ENCODE measurements at regions not wholly inside any gene's neighbourhood (a gene's known extent, or its start where the extent isn't known, plus 50 kb on each side); places are given as distances from the start of the nearest gene placed in this dataset.

DNA sequence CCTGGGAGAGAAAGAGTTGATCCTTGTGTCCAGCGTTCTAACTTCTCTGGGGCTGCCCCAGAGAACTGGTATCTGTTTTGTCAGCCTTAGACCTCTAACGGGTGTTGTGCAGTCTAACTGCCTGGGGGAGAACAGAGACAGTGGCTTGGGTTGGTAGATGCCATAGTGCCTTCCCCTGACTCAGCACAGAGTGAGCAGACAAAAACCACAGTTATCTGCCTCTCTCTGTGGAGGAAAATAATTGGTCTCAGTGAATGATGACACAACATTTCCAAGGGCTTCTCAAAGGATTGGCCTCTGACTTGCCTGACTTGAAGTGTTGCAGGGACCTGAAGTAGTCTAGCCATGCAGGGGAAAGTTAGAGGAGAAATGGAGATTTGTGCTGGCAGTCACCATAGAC lies 226.2 kb upstream of the MAN1A1 start:
- Histone ChIP-seq H3K27me3 (ENCODE audit: control insufficient read depth, insufficient read depth, low read length) (no peaks in the 10 kb centered on the region), H3K4me3 (ENCODE audit: low read length) (no peak overlapping the region), H3K9me3 (replicated peaks; ENCODE audit: control insufficient read depth, low read depth, low read length) (peaks cover 4% of the 10 kb centered on the region), H3K36me3 (ENCODE audit: control insufficient read depth, insufficient read depth, low read length) (no peaks in the 10 kb centered on the region), H3K4me1 (ENCODE audit: control insufficient read depth, insufficient read depth, low read length) (no peaks in the 10 kb centered on the region), H3K27ac (ENCODE audit: low read length) (no peak overlapping the region)
- WGBS (ENCODE audit: insufficient coverage), result no CpG with 5 or more reads among the region's 2 CpGs
- no peak for DNase-seq

DNA sequence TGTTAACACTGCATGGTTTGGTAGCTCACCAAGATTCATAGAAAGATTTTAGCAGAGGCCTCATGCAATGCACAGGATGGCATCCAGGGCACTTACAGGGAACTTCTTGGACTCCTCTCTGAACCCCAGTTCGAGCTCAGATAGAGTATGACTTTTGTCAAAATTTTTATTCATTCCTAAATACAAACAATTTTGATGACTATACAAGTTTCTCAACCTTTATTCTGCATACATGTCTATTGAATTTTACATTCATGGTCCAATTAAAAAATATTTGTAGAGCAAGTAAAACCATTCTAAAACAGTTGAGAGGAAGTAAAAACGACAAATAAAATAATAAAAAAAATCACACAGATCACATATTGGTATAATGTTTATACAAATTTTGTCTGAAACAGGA lies 219.0 kb upstream of the MAN1A1 start:
- no peak overlapping the region for H3K4me3 ChIP-seq (ENCODE audit: low read length)
- no peaks in the 10 kb centered on the region for H3K27me3 ChIP-seq (ENCODE audit: control insufficient read depth, insufficient read depth, low read length)
- WGBS (ENCODE audit: insufficient coverage), result no CpG with 5 or more reads among the region's 2 CpGs
- no peaks in the 10 kb centered on the region for H3K9me3 ChIP-seq (replicated peaks; ENCODE audit: control insufficient read depth, low read depth, low read length)
- no peaks in the 10 kb centered on the region for H3K36me3 ChIP-seq (ENCODE audit: control insufficient read depth, insufficient read depth, low read length)
- no peak for DNase-seq
- no peak overlapping the region for H3K27ac ChIP-seq (ENCODE audit: low read length)
- no peaks in the 10 kb centered on the region for H3K4me1 ChIP-seq (ENCODE audit: control insufficient read depth, insufficient read depth, low read length)

DNA sequence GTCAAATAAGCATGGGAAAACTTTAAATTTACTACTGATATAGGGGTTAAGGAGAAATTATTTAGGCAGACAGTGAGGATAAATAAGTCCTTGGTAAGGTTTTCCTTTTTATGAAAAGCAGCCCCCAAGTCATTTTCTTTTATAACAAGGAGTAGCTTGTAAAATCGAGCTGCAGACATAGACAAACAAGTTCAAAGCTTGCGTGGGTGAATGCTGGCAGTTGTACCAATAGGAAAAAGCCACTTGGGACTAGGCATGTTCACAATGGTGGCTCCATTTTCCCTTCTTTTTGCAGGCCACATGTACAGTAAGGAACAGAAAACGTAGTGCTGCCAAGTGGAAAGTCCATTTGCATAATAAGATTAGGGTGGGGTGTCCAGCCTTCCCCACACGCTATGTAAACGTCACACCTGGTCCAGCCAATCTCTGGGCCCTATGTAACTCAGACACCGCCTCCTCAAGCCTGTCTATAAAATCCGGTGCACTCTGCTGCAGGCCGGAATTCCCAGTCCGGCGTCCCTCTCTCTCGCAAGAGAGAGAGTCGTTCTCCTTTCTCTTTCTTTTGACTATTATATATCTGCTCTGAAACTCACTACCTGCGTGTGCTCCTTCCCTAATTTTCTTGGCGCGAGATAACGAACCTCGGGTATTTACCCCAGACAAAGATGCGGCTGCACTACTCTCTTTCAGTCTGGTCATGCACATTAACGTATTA lies 217.1 kb upstream of the MAN1A1 start:
- no peak for DNase-seq
- no peaks in the 10 kb centered on the region for H3K9me3 ChIP-seq (replicated peaks; ENCODE audit: control insufficient read depth, low read depth, low read length)
- no peaks in the 10 kb centered on the region for H3K36me3 ChIP-seq (ENCODE audit: control insufficient read depth, insufficient read depth, low read length)
- no peaks in the 10 kb centered on the region for H3K27me3 ChIP-seq (ENCODE audit: control insufficient read depth, insufficient read depth, low read length)
- H3K27ac ChIP-seq (ENCODE audit: low read length), result no peak overlapping the region
- H3K4me1 ChIP-seq (ENCODE audit: control insufficient read depth, insufficient read depth, low read length), result no peaks in the 10 kb centered on the region
- 91% methylated on average over 17 of the region's 19 CpGs for WGBS (ENCODE audit: insufficient coverage)
- no peak overlapping the region for H3K4me3 ChIP-seq (ENCODE audit: low read length)

DNA sequence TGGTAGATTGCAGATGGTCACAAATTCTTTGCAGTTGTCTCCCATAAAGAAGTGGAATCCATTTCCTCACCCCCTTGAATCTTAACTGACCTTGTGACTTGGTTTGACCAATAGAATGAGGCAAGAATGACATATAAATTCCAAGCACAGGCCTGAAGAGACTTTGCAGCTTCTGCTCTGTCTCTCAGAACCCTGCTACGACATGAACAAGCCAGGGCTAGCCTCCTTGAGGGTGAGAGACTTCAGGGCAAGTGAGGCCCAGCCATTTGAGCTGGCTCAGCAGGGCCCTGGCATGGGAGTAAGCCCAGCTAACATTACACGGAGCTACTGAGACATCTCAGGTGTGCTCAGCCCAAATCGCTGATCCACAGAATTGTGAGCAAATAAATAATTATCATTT lies 216.3 kb upstream of the MAN1A1 start:
- H3K27ac ChIP-seq (ENCODE audit: low read length), result no peak overlapping the region
- no peak overlapping the region for H3K4me3 ChIP-seq (ENCODE audit: low read length)
- DNase-seq, result no peak
- H3K4me1 ChIP-seq (ENCODE audit: control insufficient read depth, insufficient read depth, low read length), result no peaks in the 10 kb centered on the region
- no peaks in the 10 kb centered on the region for H3K36me3 ChIP-seq (ENCODE audit: control insufficient read depth, insufficient read depth, low read length)
- WGBS (ENCODE audit: insufficient coverage), result 83% methylated on average over 1 of the region's 3 CpGs
- H3K9me3 ChIP-seq (replicated peaks; ENCODE audit: control insufficient read depth, low read depth, low read length), result no peaks in the 10 kb centered on the region
- no peaks in the 10 kb centered on the region for H3K27me3 ChIP-seq (ENCODE audit: control insufficient read depth, insufficient read depth, low read length)

DNA sequence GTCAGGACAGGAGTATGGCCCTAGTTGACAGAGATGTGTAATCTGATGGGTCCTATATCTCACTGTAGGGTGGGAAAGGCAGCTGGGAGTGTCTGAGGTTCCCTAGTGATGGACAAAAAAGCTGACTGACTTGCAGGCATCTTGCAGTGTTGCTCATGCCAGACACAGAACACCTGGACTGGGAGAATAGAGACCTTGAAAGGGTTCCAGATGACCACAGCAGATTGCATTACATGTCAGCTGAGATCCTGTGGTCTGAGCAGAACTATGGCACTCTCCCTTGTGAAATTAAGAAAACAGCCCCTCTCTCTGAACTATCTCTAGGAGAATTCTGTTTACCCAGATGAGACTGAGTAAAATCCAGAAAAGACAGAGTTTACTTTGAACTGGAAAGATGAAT lies 212.6 kb upstream of the MAN1A1 start:
- no peaks in the 10 kb centered on the region for H3K4me1 ChIP-seq (ENCODE audit: control insufficient read depth, insufficient read depth, low read length)

DNA sequence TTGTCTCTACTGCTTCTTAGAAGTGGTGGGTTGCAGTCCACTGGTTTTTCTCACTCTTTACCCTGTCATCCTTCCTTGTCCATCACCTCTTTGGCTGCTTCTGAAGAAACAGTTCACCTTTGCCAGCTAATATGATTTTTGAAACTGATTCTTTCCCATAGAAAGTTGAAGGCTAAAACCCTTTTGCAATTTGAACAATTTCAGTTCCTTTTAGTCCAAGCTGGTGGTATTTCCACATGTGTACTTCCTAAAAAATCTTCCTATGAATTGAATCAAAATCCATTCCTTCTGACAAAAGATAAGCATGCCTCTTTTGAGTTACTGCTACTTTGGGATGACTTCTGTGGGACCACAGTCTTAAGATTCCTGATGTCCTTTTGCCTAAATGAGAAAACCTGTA lies 210.0 kb upstream of the MAN1A1 start:
- no peak overlapping the region for H3K27ac ChIP-seq (ENCODE audit: low read length)
- no peaks in the 10 kb centered on the region for H3K9me3 ChIP-seq (replicated peaks; ENCODE audit: control insufficient read depth, low read depth, low read length)
- H3K36me3 ChIP-seq (ENCODE audit: control insufficient read depth, insufficient read depth, low read length), result no peaks in the 10 kb centered on the region
- H3K27me3 ChIP-seq (ENCODE audit: control insufficient read depth, insufficient read depth, low read length), result no peaks in the 10 kb centered on the region
- no peaks in the 10 kb centered on the region for H3K4me1 ChIP-seq (ENCODE audit: control insufficient read depth, insufficient read depth, low read length)
- no peak overlapping the region for H3K4me3 ChIP-seq (ENCODE audit: low read length)
- DNase-seq, result peak; percentile 11

More for the DNA sequence above, 212.6 kb upstream of the MAN1A1 start:
- Histone ChIP-seq H3K27me3 (ENCODE audit: control insufficient read depth, insufficient read depth, low read length) (no peaks in the 10 kb centered on the region), H3K9me3 (replicated peaks; ENCODE audit: control insufficient read depth, low read depth, low read length) (no peaks in the 10 kb centered on the region), H3K4me3 (ENCODE audit: low read length) (no peak overlapping the region), H3K27ac (ENCODE audit: low read length) (no peak overlapping the region), H3K36me3 (ENCODE audit: control insufficient read depth, insufficient read depth, low read length) (no peaks in the 10 kb centered on the region)
- no peak for DNase-seq

DNA sequence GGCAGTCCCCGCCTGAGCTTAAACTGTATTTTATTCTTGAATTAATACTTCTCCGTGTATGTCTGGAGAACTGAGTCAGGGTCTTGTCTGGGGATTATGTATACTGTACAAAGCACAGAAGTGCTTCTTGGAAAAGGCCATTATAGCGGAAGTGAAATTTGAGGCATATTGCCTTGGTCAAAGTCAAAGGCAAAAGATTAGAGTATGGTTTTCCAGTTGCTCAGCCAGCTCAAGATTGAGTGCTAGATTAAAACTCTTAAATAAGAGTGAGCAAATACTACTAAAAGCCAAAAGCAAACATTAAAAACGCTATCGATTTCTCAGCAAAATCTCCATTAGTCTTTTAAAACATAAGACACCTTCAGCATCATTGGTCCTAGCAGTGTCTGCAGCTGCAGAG lies 207.7 kb upstream of the MAN1A1 start:
- no peak for DNase-seq
- 100% methylated on average over 1 of the region's 5 CpGs for WGBS (ENCODE audit: insufficient coverage)
- Histone ChIP-seq H3K4me1 (ENCODE audit: control insufficient read depth, insufficient read depth, low read length) (no peaks in the 10 kb centered on the region), H3K27me3 (ENCODE audit: control insufficient read depth, insufficient read depth, low read length) (no peaks in the 10 kb centered on the region), H3K9me3 (replicated peaks; ENCODE audit: control insufficient read depth, low read depth, low read length) (no peaks in the 10 kb centered on the region), H3K4me3 (ENCODE audit: low read length) (no peak overlapping the region), H3K36me3 (ENCODE audit: control insufficient read depth, insufficient read depth, low read length) (no peaks in the 10 kb centered on the region), H3K27ac (ENCODE audit: low read length) (no peak overlapping the region)

DNA sequence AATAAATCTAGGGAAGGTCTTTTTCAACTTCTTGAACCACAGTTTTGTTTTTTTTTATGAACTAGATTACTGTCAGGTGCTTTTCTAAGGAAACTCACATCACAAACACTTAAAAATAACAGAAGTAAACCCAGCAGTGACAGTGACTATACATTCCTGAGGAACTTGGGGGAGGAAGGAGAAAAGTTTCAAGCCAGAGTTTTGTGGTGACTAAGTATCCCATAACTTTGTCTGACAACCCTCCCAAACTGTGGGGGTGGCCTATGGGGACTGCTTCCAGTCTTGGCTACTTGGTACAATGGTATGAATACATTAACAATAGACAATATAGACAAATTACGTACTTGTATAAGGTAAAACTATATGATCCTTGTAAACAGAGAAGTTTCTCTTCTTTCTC lies 202.5 kb upstream of the MAN1A1 start:
- H3K27ac ChIP-seq (ENCODE audit: low read length), result no peak overlapping the region
- no peaks in the 10 kb centered on the region for H3K9me3 ChIP-seq (replicated peaks; ENCODE audit: control insufficient read depth, low read depth, low read length)
- H3K4me3 ChIP-seq (ENCODE audit: low read length), result no peak overlapping the region
- WGBS (ENCODE audit: insufficient coverage), result no CpG with 5 or more reads among the region's 1 CpG
- H3K4me1 ChIP-seq (ENCODE audit: control insufficient read depth, insufficient read depth, low read length), result no peaks in the 10 kb centered on the region
- no peak for DNase-seq
- H3K27me3 ChIP-seq (ENCODE audit: control insufficient read depth, insufficient read depth, low read length), result no peaks in the 10 kb centered on the region
- H3K36me3 ChIP-seq (ENCODE audit: control insufficient read depth, insufficient read depth, low read length), result no peaks in the 10 kb centered on the region

DNA sequence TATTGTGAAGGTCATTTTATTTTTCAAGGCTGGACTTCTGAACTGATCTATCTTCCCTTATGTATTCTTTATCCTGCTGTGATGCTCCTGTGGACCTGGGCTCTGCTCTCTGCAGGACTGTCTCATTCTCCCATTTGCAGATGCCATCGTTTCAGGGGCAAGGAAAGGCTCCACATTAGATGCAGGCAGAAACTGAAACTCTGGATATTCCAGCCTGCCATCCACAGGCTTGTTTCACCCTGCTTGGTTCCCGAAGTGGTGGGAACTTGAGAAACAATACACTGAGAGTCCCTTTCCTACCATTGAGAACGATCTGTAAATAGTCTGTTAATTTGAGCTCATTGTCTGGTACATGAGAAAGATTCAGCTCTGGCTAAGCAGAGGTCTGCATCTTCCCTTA lies 197.5 kb upstream of the MAN1A1 start:
- DNase-seq, result no peak
- Histone ChIP-seq H3K36me3 (ENCODE audit: control insufficient read depth, insufficient read depth, low read length) (no peaks in the 10 kb centered on the region), H3K27me3 (ENCODE audit: control insufficient read depth, insufficient read depth, low read length) (no peaks in the 10 kb centered on the region), H3K4me3 (ENCODE audit: low read length) (no peak overlapping the region), H3K9me3 (replicated peaks; ENCODE audit: control insufficient read depth, low read depth, low read length) (no peaks in the 10 kb centered on the region), H3K27ac (ENCODE audit: low read length) (no peak overlapping the region), H3K4me1 (ENCODE audit: control insufficient read depth, insufficient read depth, low read length) (no peaks in the 10 kb centered on the region)
- WGBS (ENCODE audit: insufficient coverage), result 73% methylated on average over 1 of the region's 3 CpGs

DNA sequence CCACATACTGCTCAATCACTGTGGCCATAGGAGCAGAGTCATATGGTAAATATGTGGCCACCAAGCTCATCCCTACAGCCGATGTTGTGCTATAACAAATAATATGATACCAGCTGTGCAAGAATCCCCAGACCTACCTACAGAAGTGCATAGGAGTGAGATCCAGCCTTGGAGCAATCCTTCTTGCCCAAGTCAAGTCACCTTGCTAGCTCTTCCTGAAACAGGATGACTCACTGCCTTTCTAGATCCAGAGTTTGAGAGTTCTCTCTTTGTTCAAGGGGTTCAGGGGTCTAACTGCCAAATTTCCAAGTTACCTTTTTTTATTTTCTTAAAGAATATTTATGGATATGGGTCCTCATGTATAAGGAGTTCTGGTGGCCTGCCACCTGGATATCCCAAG lies 195.7 kb upstream of the MAN1A1 start:
- DNase-seq, result no peak
- no peaks in the 10 kb centered on the region for H3K27me3 ChIP-seq (ENCODE audit: control insufficient read depth, insufficient read depth, low read length)
- no peaks in the 10 kb centered on the region for H3K4me1 ChIP-seq (ENCODE audit: control insufficient read depth, insufficient read depth, low read length)
- H3K4me3 ChIP-seq (ENCODE audit: low read length), result no peak overlapping the region
- H3K27ac ChIP-seq (ENCODE audit: low read length), result no peak overlapping the region
- H3K36me3 ChIP-seq (ENCODE audit: control insufficient read depth, insufficient read depth, low read length), result no peaks in the 10 kb centered on the region
- no peaks in the 10 kb centered on the region for H3K9me3 ChIP-seq (replicated peaks; ENCODE audit: control insufficient read depth, low read depth, low read length)
- WGBS (ENCODE audit: insufficient coverage), result no CpG with 5 or more reads among the region's 1 CpG
